ENCODE measurements at regions not wholly inside any gene's neighbourhood (a gene's known extent, or its start where the extent isn't known, plus 50 kb on each side); places are given as distances from the start of the nearest gene placed in this dataset.

GRCh38 chr6:6919173-6919572 is 188.6 kb upstream of the RREB1 start:
- TF ChIP-seq, protein P1, sequence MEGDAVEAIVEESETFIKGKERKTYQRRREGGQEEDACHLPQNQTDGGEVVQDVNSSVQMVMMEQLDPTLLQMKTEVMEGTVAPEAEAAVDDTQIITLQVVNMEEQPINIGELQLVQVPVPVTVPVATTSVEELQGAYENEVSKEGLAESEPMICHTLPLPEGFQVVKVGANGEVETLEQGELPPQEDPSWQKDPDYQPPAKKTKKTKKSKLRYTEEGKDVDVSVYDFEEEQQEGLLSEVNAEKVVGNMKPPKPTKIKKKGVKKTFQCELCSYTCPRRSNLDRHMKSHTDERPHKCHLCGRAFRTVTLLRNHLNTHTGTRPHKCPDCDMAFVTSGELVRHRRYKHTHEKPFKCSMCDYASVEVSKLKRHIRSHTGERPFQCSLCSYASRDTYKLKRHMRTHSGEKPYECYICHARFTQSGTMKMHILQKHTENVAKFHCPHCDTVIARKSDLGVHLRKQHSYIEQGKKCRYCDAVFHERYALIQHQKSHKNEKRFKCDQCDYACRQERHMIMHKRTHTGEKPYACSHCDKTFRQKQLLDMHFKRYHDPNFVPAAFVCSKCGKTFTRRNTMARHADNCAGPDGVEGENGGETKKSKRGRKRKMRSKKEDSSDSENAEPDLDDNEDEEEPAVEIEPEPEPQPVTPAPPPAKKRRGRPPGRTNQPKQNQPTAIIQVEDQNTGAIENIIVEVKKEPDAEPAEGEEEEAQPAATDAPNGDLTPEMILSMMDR (IDR thresholded peaks at IDR 0.05): no peak
- TF ChIP-seq EZH2phosphoT487 (IDR thresholded peaks at IDR 0.05) (no peak), EZH2 (IDR thresholded peaks at IDR 0.05) (no peak)

Data from neural progenitor cell (in vitro differentiated cells).